Upper lobe of left lung (tissue), 4 donors: ENCODE measurements at regions not wholly inside any gene's neighbourhood (a gene's known extent, or its start where the extent isn't known, plus 50 kb on each side); places are given as distances from the start of the nearest gene placed in this dataset.

Experiments used
- CTCF ChIP-seq, 6 experiments: fragments of 450-650 bp in 4 of 6; fragments of 200-600 bp in 2 of 6; sonication (generic) in 2 of 6; IDR thresholded peaks; one replicate each; pipeline ENCODE4 v1.5.1; 2016 to 2019; ENCODE audit warnings: antibody characterized with exemption in 6 of 6
- EP300 ChIP-seq, 4 donors: sonication (generic); formaldehyde crosslinking; IDR thresholded peaks; one replicate each; pipeline ENCODE4 v1.5.1; 2017; ENCODE audit warnings: antibody characterized with exemption in 4 of 4, control low read depth in 2 of 4
- POLR2A ChIP-seq, 4 donors: fragments of 450-650 bp; IDR thresholded peaks; one replicate each; pipeline ENCODE4 v1.5.1; 2016 to 2017; ENCODE audit warnings: antibody characterized with exemption in 4 of 4, mild to moderate bottlenecking in 2 of 4
- POLR2AphosphoS5 ChIP-seq, 2 donors: sonication (generic); formaldehyde crosslinking; IDR thresholded peaks; one replicate each; pipeline ENCODE4 v1.5.1; 2017; ENCODE audit warnings: antibody characterized with exemption in 2 of 2

- TF ChIP-seq CTCF (IDR thresholded peaks at IDR 0.05): no peak
- TF ChIP-seq POLR2A (IDR thresholded peaks at IDR 0.05): no peak
- no peak for TF ChIP-seq EP300 (IDR thresholded peaks at IDR 0.05)
- TF ChIP-seq POLR2AphosphoS5 (IDR thresholded peaks at IDR 0.05): no peak
Measured at GRCh38 chr22:47655930-47656329, 893.5 kb downstream of the TBC1D22A start.
